ENCODE measurements at regions not wholly inside any gene's neighbourhood (a gene's known extent, or its start where the extent isn't known, plus 50 kb on each side); places are given as distances from the start of the nearest gene placed in this dataset.

DNA sequence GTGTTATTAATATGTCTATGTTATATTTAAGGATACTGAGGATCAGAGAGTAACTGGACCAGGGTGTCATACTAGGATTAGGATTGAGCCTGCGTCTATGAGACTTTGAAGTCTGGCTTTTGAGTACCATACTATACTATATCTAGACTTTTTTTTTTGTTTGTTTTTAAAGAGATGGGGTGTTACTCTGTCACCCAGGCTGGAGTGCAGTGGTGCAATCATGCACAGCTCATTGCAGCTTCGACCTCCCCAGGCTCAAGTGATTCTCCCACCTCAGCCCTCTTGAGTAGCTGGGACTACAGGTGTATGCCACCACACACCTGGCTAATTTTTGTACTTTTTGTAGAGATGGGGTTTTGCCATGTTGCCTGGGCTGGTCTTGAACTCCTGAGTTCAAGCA is 66.2 kb upstream of the MAP4K3 start:
- TF ChIP-seq GATA2 (IDR thresholded peaks at IDR 0.05; ENCODE audit: low read depth, low read length): no peak
- TF ChIP-seq GATA3 (IDR thresholded peaks at IDR 0.05; ENCODE audit: low read depth, low read length): no peak
